Esophagus muscularis mucosa (tissue), 4 donors: ENCODE measurements at regions not wholly inside any gene's neighbourhood (a gene's known extent, or its start where the extent isn't known, plus 50 kb on each side); places are given as distances from the start of the nearest gene placed in this dataset.
"Not testable (repeated sequence)": the region's sequence is repeated elsewhere in the genome, so short reads cannot be mapped to it uniquely, and the experiment has no call there.

ENCODE experiments used
- DNase-seq: peaks from one replicate; pipeline ENCODE4 v3.0.0-alpha.2; 2017; ENCODE audit errors: extremely low spot score
- H3K27ac ChIP-seq, 4 donors: fragments of 200-600 bp; sonication (generic); replicated peaks in 1 of 4; 1 replicate in 3 of 4; 2 replicates in 1 of 4; pipeline ENCODE4 v1.5.1; 2016 to 2019; ENCODE audit warnings: mild to moderate bottlenecking in 1 of 4
- H3K27me3 ChIP-seq, 4 donors: fragments of 200-600 bp; sonication (generic); one replicate each; pipeline versions ENCODE4 v1.5.1 to v1.6.0; 2016 to 2019
- H3K36me3 ChIP-seq, 4 donors: fragments of 200-600 bp; sonication (generic); one replicate each; pipeline ENCODE4 v1.5.1; 2016 to 2019
- H3K4me1 ChIP-seq, 4 donors: fragments of 200-600 bp; sonication (generic); one replicate each; pipeline ENCODE4 v1.5.1; 2016 to 2019
- H3K4me3 ChIP-seq, 4 donors: fragments of 200-600 bp; sonication (generic); 1 replicate in 2 of 4; 2 replicates in 2 of 4; pipeline ENCODE4 v1.5.1; 2016 to 2019; ENCODE audit warnings: mild to moderate bottlenecking in 4 of 4, moderate library complexity in 1 of 4
- H3K9me3 ChIP-seq, 4 donors: fragments of 200-600 bp; sonication (generic); 1 replicate in 3 of 4; 2 replicates in 1 of 4; pipeline ENCODE4 v1.5.1; 2016 to 2019
- EP300 ChIP-seq: sonication (generic); formaldehyde crosslinking; IDR thresholded peaks from one replicate; pipeline ENCODE4 v1.6.1; 2017; ENCODE audit warnings: antibody characterized with exemption
- POLR2A ChIP-seq: fragments of 450-650 bp; IDR thresholded peaks from one replicate; pipeline ENCODE4 v1.6.1; 2017; ENCODE audit warnings: antibody characterized with exemption, moderate library complexity, mild to moderate bottlenecking, low read depth
- POLR2AphosphoS5 ChIP-seq, 2 donors: sonication (generic); formaldehyde crosslinking; IDR thresholded peaks; one replicate each; pipeline ENCODE4 v1.6.1; 2017; ENCODE audit warnings: antibody characterized with exemption in 2 of 2
- WGBS: methylation state at CpG from one replicate; pipeline ENCODE4 v1.1.5; 2018; 5-methylcytosine and 5-hydroxymethylcytosine counted together
- intact Hi-C: fragments of 100-400 bp; cut with DNase I; formaldehyde crosslinking; loops from one replicate; pipeline ENCODE4 v1.15.1; 2023
- TF ChIP-seq, protein P1 (sequence below), 3 experiments: fragments of 200-600 bp in 2 of 3; fragments of 450-650 bp in 1 of 3; sonication (generic) in 2 of 3; IDR thresholded peaks; one replicate each; pipeline ENCODE4 v1.5.1; 2017 to 2019; ENCODE audit warnings: antibody characterized with exemption in 3 of 3, mild to moderate bottlenecking in 2 of 3, moderate library complexity in 1 of 3

DNA sequence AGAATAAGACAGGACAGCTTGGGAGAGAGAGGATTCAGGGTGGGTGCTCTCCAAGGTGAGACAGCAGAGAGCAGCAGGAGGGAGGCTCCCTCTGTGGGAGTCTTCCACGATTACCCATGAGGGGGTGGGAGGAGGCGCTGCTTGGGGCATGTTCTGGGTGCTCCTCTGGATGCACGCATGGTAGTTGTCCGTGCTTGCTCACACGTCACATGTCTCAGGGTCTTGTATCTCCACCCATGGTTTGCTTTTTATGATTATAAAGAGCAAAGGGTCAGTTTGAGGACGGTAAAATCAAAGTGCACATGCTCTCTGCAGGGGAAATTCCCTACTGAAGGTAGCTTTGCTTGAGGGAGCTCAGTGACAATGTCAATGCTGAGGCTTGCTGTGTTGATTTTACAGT is 338.4 kb downstream of the THBS2 start:
- Histone ChIP-seq H3K9me3 (no peaks in the 10 kb centered on the region), H3K27ac (no peak overlapping the region), H3K36me3 (no peaks in the 10 kb centered on the region), H3K27me3 (no peaks in the 10 kb centered on the region), H3K4me1 (peaks cover 8 to 19% (median 14%) of the 10 kb centered on the region in 4 donors), H3K4me3 (no peak overlapping the region)
- intact Hi-C loops: no loop called here
- no peak for DNase-seq
- 83% methylated on average over 6 of the region's 6 CpGs for WGBS
- TF ChIP-seq POLR2A (no peak), EP300 (no peak), POLR2AphosphoS5 (IDR thresholded peaks at IDR 0.05) (no peak)
- TF ChIP-seq, protein P1, sequence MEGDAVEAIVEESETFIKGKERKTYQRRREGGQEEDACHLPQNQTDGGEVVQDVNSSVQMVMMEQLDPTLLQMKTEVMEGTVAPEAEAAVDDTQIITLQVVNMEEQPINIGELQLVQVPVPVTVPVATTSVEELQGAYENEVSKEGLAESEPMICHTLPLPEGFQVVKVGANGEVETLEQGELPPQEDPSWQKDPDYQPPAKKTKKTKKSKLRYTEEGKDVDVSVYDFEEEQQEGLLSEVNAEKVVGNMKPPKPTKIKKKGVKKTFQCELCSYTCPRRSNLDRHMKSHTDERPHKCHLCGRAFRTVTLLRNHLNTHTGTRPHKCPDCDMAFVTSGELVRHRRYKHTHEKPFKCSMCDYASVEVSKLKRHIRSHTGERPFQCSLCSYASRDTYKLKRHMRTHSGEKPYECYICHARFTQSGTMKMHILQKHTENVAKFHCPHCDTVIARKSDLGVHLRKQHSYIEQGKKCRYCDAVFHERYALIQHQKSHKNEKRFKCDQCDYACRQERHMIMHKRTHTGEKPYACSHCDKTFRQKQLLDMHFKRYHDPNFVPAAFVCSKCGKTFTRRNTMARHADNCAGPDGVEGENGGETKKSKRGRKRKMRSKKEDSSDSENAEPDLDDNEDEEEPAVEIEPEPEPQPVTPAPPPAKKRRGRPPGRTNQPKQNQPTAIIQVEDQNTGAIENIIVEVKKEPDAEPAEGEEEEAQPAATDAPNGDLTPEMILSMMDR (IDR thresholded peaks at IDR 0.05): no peak

DNA sequence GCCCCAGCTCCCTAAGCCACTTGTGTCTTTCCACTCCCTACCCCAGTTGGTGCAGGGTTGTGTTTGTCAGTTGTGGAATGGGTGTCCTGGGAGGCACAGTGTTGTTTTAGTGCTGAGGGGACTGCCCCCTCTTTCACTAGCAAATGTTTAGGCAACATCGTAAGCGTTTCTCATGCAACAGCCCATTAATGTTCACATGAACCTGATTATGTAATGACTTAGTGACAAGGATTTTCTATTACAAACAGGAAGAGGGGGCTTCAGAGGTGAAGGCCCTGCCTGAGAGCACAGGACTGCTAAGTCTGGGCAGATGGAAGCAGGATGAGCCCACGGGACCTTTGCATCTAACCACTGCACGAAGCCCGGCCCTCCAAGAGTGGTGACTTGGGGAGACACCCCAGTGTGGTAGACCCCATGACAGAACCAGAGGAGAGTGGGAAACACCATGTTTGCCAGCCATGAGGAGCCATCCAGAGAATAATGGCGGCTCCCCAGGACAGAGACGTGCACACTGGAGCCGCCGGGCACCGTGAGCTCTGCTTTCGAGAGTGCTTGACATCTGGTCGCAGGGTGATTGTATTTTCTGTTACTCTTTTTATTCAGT is 339.7 kb downstream of the THBS2 start:
- Histone ChIP-seq H3K27ac (no peak overlapping the region), H3K36me3 (no peaks in the 10 kb centered on the region), H3K9me3 (no peaks in the 10 kb centered on the region), H3K4me1 (peaks cover 8 to 19% (median 14%) of the 10 kb centered on the region in 4 donors), H3K4me3 (no peak overlapping the region), H3K27me3 (no peaks in the 10 kb centered on the region)
- TF ChIP-seq, protein P1 (IDR thresholded peaks at IDR 0.05): no peak
- TF ChIP-seq POLR2AphosphoS5 (IDR thresholded peaks at IDR 0.05): no peak
- TF ChIP-seq POLR2A: no peak
- TF ChIP-seq EP300: no peak
- no peak for DNase-seq
- intact Hi-C loops: no loop called here
- 97% methylated on average over 11 of the region's 12 CpGs for WGBS

DNA sequence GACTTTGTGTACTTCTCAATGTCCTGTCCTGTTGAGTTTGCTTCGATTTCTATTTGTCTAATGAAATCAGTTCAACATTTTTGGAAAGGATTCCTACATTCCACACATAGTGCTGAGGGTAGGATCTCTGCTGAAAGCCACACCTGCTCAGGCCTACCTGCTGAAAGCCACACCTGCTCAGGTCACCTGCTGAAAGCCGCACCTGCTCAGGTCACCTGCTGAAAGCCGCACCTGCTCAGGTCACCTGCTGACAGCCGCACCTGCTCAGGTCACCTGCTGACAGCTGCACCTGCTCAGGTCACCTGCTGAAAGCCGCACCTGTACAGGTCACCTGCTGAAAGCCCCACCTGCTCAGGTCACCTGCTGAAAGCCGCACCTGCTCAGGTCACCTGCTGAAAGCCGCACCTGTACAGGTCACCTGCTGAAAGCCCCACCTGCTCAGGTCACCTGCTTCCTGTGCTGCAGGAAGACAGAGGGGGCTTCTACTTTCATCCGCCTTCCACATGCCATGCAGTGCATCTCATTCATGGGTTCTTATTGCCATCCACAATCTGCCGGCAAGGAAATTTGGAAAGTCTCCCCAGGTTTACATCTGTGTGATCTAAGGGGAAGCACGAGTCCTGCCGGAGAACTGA is 340.3 kb downstream of the THBS2 start:
- H3K36me3 ChIP-seq, H3K27ac ChIP-seq, H3K27me3 ChIP-seq, H3K4me3 ChIP-seq, intact Hi-C loops, H3K9me3 ChIP-seq, DNase-seq: not testable (repeated sequence)
- WGBS: 74% methylated on average over 9 of the region's 11 CpGs
- peaks cover 8 to 19% (median 14%) of the 10 kb centered on the region in 4 donors for H3K4me1 ChIP-seq

- H3K36me3 ChIP-seq: no peaks in the 10 kb centered on the region
- no peak for DNase-seq
- H3K4me1 ChIP-seq: no peaks in the 10 kb centered on the region
- TF ChIP-seq POLR2AphosphoS5 (IDR thresholded peaks at IDR 0.05) (no peak), EP300 (no peak), POLR2A (no peak)
- TF ChIP-seq, protein P1 (IDR thresholded peaks at IDR 0.05): no peak
- no peak overlapping the region for H3K4me3 ChIP-seq
- peaks cover 0 to 7% (median 0%) of the 10 kb centered on the region in 4 donors for H3K9me3 ChIP-seq
- H3K27me3 ChIP-seq: no peaks in the 10 kb centered on the region
- WGBS: 80% methylated on average over 10 of the region's 10 CpGs
- intact Hi-C loops: loop anchor here (10.0 kb wide), 1 partner anchor 316 kb away; no protein-coding TSS in a partner anchor
- H3K27ac ChIP-seq: no peak overlapping the region
Observed at GRCh38 chr6:168909288-168909687, 344.4 kb downstream of the THBS2 start.

DNA sequence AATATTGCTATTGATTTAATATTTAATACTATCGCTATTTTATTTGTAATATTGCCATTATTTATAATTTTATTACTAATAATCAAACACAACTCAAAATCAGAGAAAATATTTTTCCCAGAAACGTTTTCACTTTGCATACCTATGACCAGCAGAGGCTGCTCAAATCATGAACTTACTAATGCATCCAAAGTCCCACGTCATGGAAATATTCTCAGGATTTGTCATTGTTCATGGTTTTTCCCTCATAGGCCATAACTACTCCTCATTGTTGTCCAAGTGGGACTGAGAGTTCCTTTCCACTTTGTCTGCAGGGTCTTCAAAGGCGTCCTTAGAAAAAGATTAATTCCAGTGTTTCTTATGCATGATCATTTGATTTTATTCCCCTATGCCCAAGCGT is 344.8 kb downstream of the THBS2 start:
- Histone ChIP-seq H3K4me1 (no peaks in the 10 kb centered on the region), H3K4me3 (no peak overlapping the region), H3K27ac (no peak overlapping the region), H3K36me3 (no peaks in the 10 kb centered on the region), H3K27me3 (no peaks in the 10 kb centered on the region), H3K9me3 (peaks cover 0 to 7% (median 0%) of the 10 kb centered on the region in 4 donors)
- 61% methylated on average over 5 of the region's 5 CpGs for WGBS
- no peak for TF ChIP-seq EP300
- TF ChIP-seq, protein P1 (IDR thresholded peaks at IDR 0.05): no peak
- no peak for TF ChIP-seq POLR2A
- TF ChIP-seq POLR2AphosphoS5 (IDR thresholded peaks at IDR 0.05): no peak
- no peak for DNase-seq
- intact Hi-C loops: loop anchor here (10.0 kb wide), 1 partner anchor 316 kb away; no protein-coding TSS in a partner anchor
